K562 (cell line): ENCODE measurements at regions not wholly inside any gene's neighbourhood (a gene's known extent, or its start where the extent isn't known, plus 50 kb on each side); places are given as distances from the start of the nearest gene placed in this dataset.

Source experiments
- ATAC-seq: fragments of 200-7000 bp; cut with Tn5 transposase; 3 replicates; pipeline ENCODE4 v1.9.1; 2020; ENCODE audit warnings: moderate library complexity
- BruUV-seq: library from RNA; stranded (reverse); fragments of 400-500 nt; replicated peaks from 2 replicates; lab custom pipeline; 2021; lab: Mats Ljungman, UMichigan
- CTCF ChIA-PET: fragments of 300-600 bp; formaldehyde crosslinking; extraction: SDS; loops from one replicate; lab custom pipeline; 2021; ENCODE audit warnings: low intra/inter-chr PET ratio; lab: Yijun Ruan, JAX
- POLR2A ChIA-PET: fragments of 300-600, 350-650 bp; sonication (Branson Sonifier 250); formaldehyde crosslinking; extraction: SDS; loops from one replicate; lab custom pipeline; 2021; ENCODE audit warnings: antibody characterized with exemption, inconsistent platforms; lab: Yijun Ruan, JAX
- DNase-seq, 4 experiments: peaks; one replicate each; pipeline versions ENCODE4 v3.0.0 to v3.0.0-alpha.2; 2011 to 2018; ENCODE audit warnings: low spot score in 3 of 4, mixed read lengths in 3 of 4; ENCODE audit errors: extremely low read depth in 1 of 4
- FAIRE-seq: peaks from 2 replicates; lab custom pipeline; 2011; peaks lifted over from hg19 to GRCh38; lab: Jason Lieb, UNC
- H2AFZ ChIP-seq: 2 replicates; pipeline ENCODE4 v1.6.0; 2011; ENCODE audit warnings: low read depth, low read length, control low read depth, inconsistent platforms
- H3K27ac ChIP-seq: fragments of 200-600 bp; 3 replicates; pipeline ENCODE4 v1.8.0; 2011; ENCODE audit warnings: low read depth, mild to moderate bottlenecking, control low read depth, inconsistent platforms, low read length, moderate library complexity, mixed read lengths; ENCODE audit errors: extremely low read depth
- H3K27me3 ChIP-seq, 2 experiments: fragments of 300-600 bp in 1 of 2; 2 replicates in 1 of 2; 3 replicates in 1 of 2; pipeline versions ENCODE4 v1.6.0 to v1.8.0; 2011; ENCODE audit warnings: inconsistent platforms in 2 of 2, low read length in 2 of 2, mild to moderate bottlenecking in 1 of 2, mixed read lengths in 1 of 2, moderate library complexity in 1 of 2; ENCODE audit not compliant: control insufficient read depth in 2 of 2, insufficient read depth in 2 of 2
- H3K36me3 ChIP-seq: fragments of 300-600 bp; 3 replicates; pipeline ENCODE4 v1.8.0; 2011; ENCODE audit warnings: mild to moderate bottlenecking, low read length, inconsistent platforms; ENCODE audit not compliant: control insufficient read depth, insufficient read depth
- H3K4me1 ChIP-seq, 2 experiments: fragments of 200-600 bp in 1 of 2; replicated peaks in 1 of 2; 2 replicates in 1 of 2; 3 replicates in 1 of 2; pipeline versions ENCODE4 v1.5.1 to v1.8.0; 2011; ENCODE audit warnings: inconsistent platforms in 2 of 2, low read length in 2 of 2, mild to moderate bottlenecking in 1 of 2, mixed read lengths in 1 of 2, moderate library complexity in 1 of 2; ENCODE audit not compliant: control insufficient read depth in 2 of 2, insufficient read depth in 2 of 2
- H3K4me2 ChIP-seq: 2 replicates; pipeline ENCODE4 v1.6.1; 2011; ENCODE audit warnings: low read length, control low read depth, inconsistent platforms, mixed read lengths; ENCODE audit not compliant: insufficient read depth
- H3K4me3 ChIP-seq: fragments of 200-600 bp; sonication (generic), shearing (Covaris generic); 2 replicates; pipeline ENCODE4 v1.5.1; 2016; ENCODE audit warnings: control low read depth, inconsistent platforms
- H3K79me2 ChIP-seq: fragments of 200-600 bp; 3 replicates; pipeline ENCODE4 v1.8.0; 2011; ENCODE audit warnings: low read length, inconsistent platforms; ENCODE audit not compliant: control insufficient read depth, insufficient read depth
- H3K9ac ChIP-seq, 2 experiments: 2 replicates each; pipeline versions ENCODE4 v1.6.0 to v1.6.1; 2011; ENCODE audit warnings: low read depth in 2 of 2, low read length in 2 of 2, control low read depth in 1 of 2, inconsistent platforms in 1 of 2, mild to moderate bottlenecking in 1 of 2, mixed read lengths in 1 of 2; ENCODE audit not compliant: insufficient read depth in 1 of 2
- H3K9me1 ChIP-seq: one replicate; pipeline ENCODE4 v1.6.0; 2011; ENCODE audit warnings: inconsistent platforms, mild to moderate bottlenecking, low read length, moderate library complexity; ENCODE audit not compliant: control insufficient read depth, insufficient read depth
- H3K9me3 ChIP-seq: replicated peaks from 2 replicates; pipeline ENCODE4 v1.5.1; 2011; ENCODE audit warnings: low read depth, low read length, inconsistent platforms; ENCODE audit not compliant: control insufficient read depth, insufficient read depth
- H4K20me1 ChIP-seq: replicated peaks from 2 replicates; pipeline ENCODE4 v1.6.1; 2011; ENCODE audit warnings: low read length, inconsistent platforms, mixed read lengths; ENCODE audit not compliant: control insufficient read depth, insufficient read depth
- MAFF ChIP-seq: IDR thresholded peaks from 2 replicates; pipeline ENCODE4 v1.6.1; 2012; ENCODE audit warnings: low read length, improper control_type of control experiment
- NFIX ChIP-seq: fragments of 250-450 bp; sonication (Bioruptor Pico); IDR thresholded peaks from 2 replicates; pipeline ENCODE4 v1.4.0; 2020; ENCODE audit warnings: low read depth, mild to moderate bottlenecking, moderate library complexity
- PHB ChIP-seq: fragments of 250-450 bp; sonication (Bioruptor Pico); IDR thresholded peaks from 2 replicates; pipeline ENCODE4 v1.5.0; 2021
- ZC3H4 ChIP-seq: sonication (generic); formaldehyde crosslinking; IDR thresholded peaks from 2 replicates; pipeline ENCODE4 v1.9.0; 2021; ENCODE audit warnings: missing genetic modification reagents, borderline replicate concordance
- ZNF316 ChIP-seq: fragments of 450-650 bp; IDR thresholded peaks from 2 replicates; pipeline ENCODE4 v1.6.1; 2016
- WGBS: fragments of 100-300 bp; shearing (Covaris generic); methylation state at CpG from one replicate; pipeline ENCODE4 v1.1.6; 2016; ENCODE audit warnings: low coverage, mixed read lengths; ENCODE audit not compliant: insufficient coverage; ENCODE audit errors: missing lambda C conversion rate; 5-methylcytosine and 5-hydroxymethylcytosine counted together
- in situ Hi-C: fragments of 300-500 bp; cut with MboI; formaldehyde crosslinking; loops from 4 replicates; pipeline ENCODE4 v1.15.0; 2018; ENCODE audit warnings: inconsistent platforms, mixed read lengths
- intact Hi-C: fragments of 100-400 bp; cut with micrococcal nuclease; formaldehyde crosslinking; loops from 2 replicates; pipeline ENCODE4 v1.14.2; 2022
- TF ChIP-seq, protein P1 (sequence below): fragments of 450-650 bp; formaldehyde crosslinking; IDR thresholded peaks from 2 replicates; pipeline ENCODE4 v1.4.0; 2020; ENCODE audit warnings: mild to moderate bottlenecking, mixed read lengths

DNA sequence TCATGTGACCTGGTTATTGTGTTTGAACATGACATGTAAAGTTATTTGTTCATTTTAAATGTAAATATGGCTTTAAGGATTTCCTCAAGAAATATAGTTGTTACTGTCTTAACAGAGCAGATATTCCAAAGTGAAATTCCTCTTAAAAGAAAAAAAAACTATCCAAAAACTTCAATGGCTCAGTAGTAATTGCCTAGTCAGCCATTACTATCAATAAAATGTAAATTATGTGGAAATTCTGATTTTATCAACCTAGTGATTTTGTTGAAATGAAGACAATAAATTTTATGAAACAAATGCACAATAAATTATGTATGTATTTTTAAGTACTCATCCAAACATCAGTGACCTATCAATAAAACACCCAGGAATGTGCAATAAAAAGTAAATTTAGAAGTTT lies 463.3 kb downstream of the TENT5A start:
- no peaks in the 10 kb centered on the region for H3K9me3 ChIP-seq
- BruUV-seq, result no TSS peak
- intact Hi-C loops, result no loop called here
- H3K4me3 ChIP-seq, result no peak overlapping the region
- H3K9ac ChIP-seq, result no peak overlapping the region
- in situ Hi-C loops, result no loop called here
- H3K4me1 ChIP-seq, result no peaks in the 10 kb centered on the region
- no peak overlapping the region for H3K27ac ChIP-seq
- no peaks in the 10 kb centered on the region for H3K36me3 ChIP-seq
- H3K79me2 ChIP-seq, result no peaks in the 10 kb centered on the region
- TF ChIP-seq ZNF316, result peak; percentile 48
- no peak for TF ChIP-seq ZC3H4
- no peak for TF ChIP-seq PHB (CRISPR knock-in tag)
- 0 out of 2 replicates have a peak, but pooled peaks have one; percentile 17 for TF ChIP-seq MAFF
- no peak for TF ChIP-seq NFIX (CRISPR knock-in tag)
- TF ChIP-seq, protein P1, sequence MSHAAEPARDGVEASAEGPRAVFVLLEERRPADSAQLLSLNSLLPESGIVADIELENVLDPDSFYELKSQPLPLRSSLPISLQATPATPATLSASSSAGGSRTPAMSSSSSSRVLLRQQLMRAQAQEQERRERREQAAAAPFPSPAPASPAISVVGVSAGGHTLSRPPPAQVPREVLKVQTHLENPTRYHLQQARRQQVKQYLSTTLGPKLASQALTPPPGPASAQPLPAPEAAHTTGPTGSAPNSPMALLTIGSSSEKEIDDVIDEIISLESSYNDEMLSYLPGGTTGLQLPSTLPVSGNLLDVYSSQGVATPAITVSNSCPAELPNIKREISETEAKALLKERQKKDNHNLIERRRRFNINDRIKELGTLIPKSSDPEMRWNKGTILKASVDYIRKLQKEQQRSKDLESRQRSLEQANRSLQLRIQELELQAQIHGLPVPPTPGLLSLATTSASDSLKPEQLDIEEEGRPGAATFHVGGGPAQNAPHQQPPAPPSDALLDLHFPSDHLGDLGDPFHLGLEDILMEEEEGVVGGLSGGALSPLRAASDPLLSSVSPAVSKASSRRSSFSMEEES (CRISPR knock-in tag), result 0 out of 2 replicates have a peak, but pooled peaks have one; percentile 3
- CTCF ChIA-PET, result no interaction called here
- H3K9me1 ChIP-seq, result no peaks in the 10 kb centered on the region
- no peak overlapping the region for H3K4me2 ChIP-seq
- H2AFZ ChIP-seq, result no peak overlapping the region
- no peaks in the 10 kb centered on the region for H3K27me3 ChIP-seq
- POLR2A ChIA-PET, result no interaction called here
- DNase-seq, result no peak
- FAIRE-seq, result no peak
- no peak for ATAC-seq
- H4K20me1 ChIP-seq, result no peaks in the 10 kb centered on the region

DNA sequence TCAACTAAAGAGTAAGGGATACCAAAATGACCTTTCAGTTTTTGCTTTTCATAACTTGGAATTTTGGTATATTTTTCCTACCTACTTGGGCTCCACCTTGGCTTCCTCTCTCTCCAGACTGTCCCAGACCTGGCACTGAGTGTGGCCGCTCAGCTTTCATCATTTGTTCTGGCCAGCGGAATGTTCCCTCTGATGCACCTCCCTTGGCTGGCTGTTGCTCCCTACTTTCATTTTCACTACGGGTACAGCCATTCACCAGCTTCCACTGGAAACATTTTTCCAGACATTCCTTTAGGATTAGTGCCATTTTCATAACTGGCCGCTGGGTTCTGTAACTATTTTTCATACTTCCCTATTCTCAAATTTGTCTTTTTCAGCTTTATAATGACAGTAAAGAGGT lies 487.4 kb downstream of the TENT5A start:
- ChIA-PET POLR2A (no interaction called here), CTCF (no interaction called here)
- Histone ChIP-seq H4K20me1 (no peaks in the 10 kb centered on the region), H3K79me2 (no peaks in the 10 kb centered on the region), H3K4me2 (no peak overlapping the region), H3K9me1 (no peaks in the 10 kb centered on the region), H3K4me1 (no peaks in the 10 kb centered on the region), H2AFZ (no peak overlapping the region), H3K27ac (no peak overlapping the region), H3K9me3 (no peaks in the 10 kb centered on the region), H3K27me3 (no peaks in the 10 kb centered on the region), H3K4me3 (no peak overlapping the region), H3K36me3 (no peaks in the 10 kb centered on the region), H3K9ac (no peak overlapping the region)
- no peak for DNase-seq
- FAIRE-seq, result no peak
- WGBS, result 0% methylated on average over 4 of the region's 4 CpGs
- ATAC-seq, result no peak
- in situ Hi-C loops, result no loop called here
- intact Hi-C loops, result no loop called here
- no TSS peak for BruUV-seq
